GM12878 (cell line): ENCODE measurements at regions not wholly inside any gene's neighbourhood (a gene's known extent, or its start where the extent isn't known, plus 50 kb on each side); places are given as distances from the start of the nearest gene placed in this dataset.

Experiments used
- BCL11A ChIP-seq: IDR thresholded peaks from 2 replicates; pipeline ENCODE4 v1.6.1; 2011; ENCODE audit warnings: low read depth, low read length
- BCLAF1 ChIP-seq: fragments of 450-650 bp; IDR thresholded peaks from 2 replicates; pipeline ENCODE4 v1.6.1; 2017; ENCODE audit warnings: antibody characterized with exemption, mild to moderate bottlenecking, moderate library complexity
- CTCF ChIP-seq, 3 experiments: IDR thresholded peaks in 2 of 3; conservative IDR thresholded peaks in 1 of 3; 2 replicates each; pipeline ENCODE4 v1.5.1; 2011; ENCODE audit warnings: low read depth in 3 of 3, low read length in 3 of 3, mild to moderate bottlenecking in 3 of 3, control low read depth in 2 of 3, moderate library complexity in 2 of 3, inconsistent platforms in 1 of 3, mixed read lengths in 1 of 3; ENCODE audit not compliant: control insufficient read depth in 2 of 3, insufficient read depth in 1 of 3; ENCODE audit errors: extremely low read depth in 1 of 3
- EP300 ChIP-seq, 2 experiments: fragments of 150-350 bp in 1 of 2; IDR thresholded peaks; 2 replicates each; pipeline ENCODE4 v1.6.1; 2011 to 2012; ENCODE audit warnings: low read depth in 2 of 2, low read length in 2 of 2, borderline replicate concordance in 1 of 2, improper control_type of control experiment in 1 of 2, inconsistent platforms in 1 of 2; ENCODE audit not compliant: control insufficient read depth in 1 of 2
- ESRRA ChIP-seq: IDR thresholded peaks from 2 replicates; pipeline ENCODE4 v1.6.1; 2012; ENCODE audit warnings: mild to moderate bottlenecking, low read length, improper control_type of control experiment
- GABPA ChIP-seq: IDR thresholded peaks from 2 replicates; pipeline ENCODE4 v1.6.1; 2014; ENCODE audit warnings: antibody characterized with exemption, low read depth, mild to moderate bottlenecking, inconsistent platforms
- JUNB ChIP-seq: IDR thresholded peaks from 2 replicates; pipeline ENCODE4 v1.6.1; 2016; ENCODE audit warnings: antibody characterized with exemption, mild to moderate bottlenecking
- KLF5 ChIP-seq: fragments of 450-650 bp; IDR thresholded peaks from 2 replicates; pipeline ENCODE4 v1.6.1; 2014; ENCODE audit warnings: mild to moderate bottlenecking; ENCODE audit not compliant: partially characterized antibody
- MEF2B ChIP-seq: fragments of 450-650 bp; IDR thresholded peaks from 2 replicates; pipeline ENCODE4 v1.6.1; 2018; ENCODE audit warnings: mild to moderate bottlenecking, moderate library complexity; ENCODE audit not compliant: partially characterized antibody, poor library complexity, severe bottlenecking
- MTA2 ChIP-seq: fragments of 450-650 bp; IDR thresholded peaks from 2 replicates; pipeline ENCODE4 v1.6.1; 2016; ENCODE audit warnings: low read depth, mild to moderate bottlenecking, moderate library complexity
- NBN ChIP-seq: fragments of 450-650 bp; IDR thresholded peaks from 2 replicates; pipeline ENCODE4 v1.6.1; 2016
- NFXL1 ChIP-seq: fragments of 450-650 bp; IDR thresholded peaks from 2 replicates; pipeline ENCODE4 v1.6.1; 2017; ENCODE audit warnings: antibody characterized with exemption, mild to moderate bottlenecking, borderline replicate concordance
- PKNOX1 ChIP-seq: fragments of 450-650 bp; IDR thresholded peaks from 2 replicates; pipeline ENCODE4 v1.6.1; 2016; ENCODE audit warnings: mild to moderate bottlenecking
- POLR2AphosphoS2 ChIP-seq: IDR thresholded peaks from 2 replicates; pipeline ENCODE4 v1.6.1; 2011; ENCODE audit warnings: low read depth, mild to moderate bottlenecking, low read length, improper control_type of control experiment, moderate library complexity
- RAD21 ChIP-seq: IDR thresholded peaks from 2 replicates; pipeline ENCODE4 v1.6.1; 2011; ENCODE audit warnings: mild to moderate bottlenecking, low read depth, low read length, moderate library complexity; ENCODE audit not compliant: insufficient read depth
- RCOR1 ChIP-seq: conservative IDR thresholded peaks from 2 replicates; pipeline ENCODE4 v1.6.1; 2012; ENCODE audit warnings: low read depth, low read length, improper control_type of control experiment
- SIX5 ChIP-seq: IDR thresholded peaks from 2 replicates; pipeline ENCODE4 v1.6.1; 2011; ENCODE audit warnings: mild to moderate bottlenecking, low read depth, low read length, moderate library complexity; ENCODE audit not compliant: severe bottlenecking
- SKIL ChIP-seq: fragments of 450-650 bp; IDR thresholded peaks from 2 replicates; pipeline ENCODE4 v1.6.1; 2017; ENCODE audit warnings: mild to moderate bottlenecking, low read depth, inconsistent platforms; ENCODE audit not compliant: poor library complexity, severe bottlenecking
- SMC3 ChIP-seq: IDR thresholded peaks from 2 replicates; pipeline ENCODE4 v1.6.1; 2011; ENCODE audit warnings: low read length, improper control_type of control experiment, borderline replicate concordance
- SP1 ChIP-seq: IDR thresholded peaks from one replicate; pipeline ENCODE4 v1.6.1; 2011; ENCODE audit warnings: low read depth, low read length
- TCF12 ChIP-seq: IDR thresholded peaks from 2 replicates; pipeline ENCODE4 v1.6.1; 2011; ENCODE audit warnings: low read depth, mild to moderate bottlenecking, low read length
- ZNF217 ChIP-seq: fragments of 450-650 bp; IDR thresholded peaks from 2 replicates; pipeline ENCODE4 v1.6.1; 2017; ENCODE audit warnings: antibody characterized with exemption, mild to moderate bottlenecking
- ZSCAN29 ChIP-seq: fragments of 450-650 bp; IDR thresholded peaks from 2 replicates; pipeline ENCODE4 v1.6.1; 2017; ENCODE audit warnings: mild to moderate bottlenecking, moderate library complexity

- no peak for TF ChIP-seq GABPA
- TF ChIP-seq EP300 (IDR thresholded peaks at IDR 0.05; ENCODE audit: borderline replicate concordance in 1 of 2, control insufficient read depth in 1 of 2, low read depth in 2 of 2, low read length in 2 of 2): peak; percentile 56 to 89; a peak in 3 of 4 replicates
- no peak for TF ChIP-seq POLR2AphosphoS2
- TF ChIP-seq MTA2: peak; percentile 89
- TF ChIP-seq NFXL1: peak; percentile 11; the same call in 1 of the 2 replicates
- TF ChIP-seq BCL11A: peak; percentile 96
- TF ChIP-seq RCOR1: peak; percentile 22; the same call in 1 of the 2 replicates
- peak; percentile 44 for TF ChIP-seq SKIL
- TF ChIP-seq ZNF217: peak; percentile 49
- TF ChIP-seq ESRRA: no peak
- TF ChIP-seq PKNOX1: no peak
- TF ChIP-seq CTCF (IDR thresholded peaks at IDR 0.05 in 2 of 3, conservative IDR thresholded peaks at IDR 0.05 in 1 of 3; ENCODE audit: control insufficient read depth in 2 of 3, extremely low read depth in 1 of 3, insufficient read depth in 1 of 3, low read depth in 3 of 3, low read length in 3 of 3): no peak
- peak; percentile 95 for TF ChIP-seq MEF2B
- TF ChIP-seq KLF5: peak; percentile 32
- peak; percentile 47 for TF ChIP-seq RAD21
- 0 out of 2 replicates have a peak, but pooled peaks have one; percentile 11 for TF ChIP-seq SMC3
- TF ChIP-seq SIX5: no peak
- TF ChIP-seq TCF12: peak; percentile 90
- TF ChIP-seq SP1: peak; percentile 44
- TF ChIP-seq BCLAF1: no peak
- peak; percentile 85; the same call in 1 of the 2 replicates for TF ChIP-seq NBN
- peak; percentile 77 for TF ChIP-seq ZSCAN29
- TF ChIP-seq JUNB: no peak; the same call in 1 of the 2 replicates
Measured at GRCh38 chr20:53750827-53751619, 157.4 kb upstream of the ZNF217 start (continued).
